CD4-positive, alpha-beta memory T cell (primary cell): ENCODE measurements at regions not wholly inside any gene's neighbourhood (a gene's known extent, or its start where the extent isn't known, plus 50 kb on each side); places are given as distances from the start of the nearest gene placed in this dataset.

Experiments
- CTCF ChIA-PET: fragments of 350-600 bp; sonication (Branson Sonifier 250); formaldehyde crosslinking; loops from one replicate; lab custom pipeline; 2021; ENCODE audit warnings: inconsistent platforms; ENCODE audit not compliant: partially characterized antibody; lab: Charles Lee
- POLR2A ChIA-PET: fragments of 350-600 bp; sonication (Branson Sonifier 250); formaldehyde crosslinking; loops from one replicate; lab custom pipeline; 2021; ENCODE audit not compliant: partially characterized antibody; lab: Charles Lee
- DNase-seq, 5 donors: peaks; one replicate each; pipeline versions ENCODE4 v3.0.0 to v3.0.0-alpha.2; 2020 to 2022; ENCODE audit warnings: mixed read lengths in 1 of 5
- H3K27ac ChIP-seq: one replicate; pipeline ENCODE4 v1.7.0; 2013; ENCODE audit warnings: low read depth, low read length
- H3K27me3 ChIP-seq: 2 replicates; pipeline ENCODE4 v1.7.0; 2013; ENCODE audit warnings: mild to moderate bottlenecking, low read length, moderate library complexity; ENCODE audit not compliant: insufficient read depth
- H3K36me3 ChIP-seq: 2 replicates; pipeline ENCODE4 v1.7.0; 2013; ENCODE audit warnings: mild to moderate bottlenecking, low read length, moderate library complexity; ENCODE audit not compliant: insufficient read depth
- H3K4me1 ChIP-seq: 2 replicates; pipeline ENCODE4 v1.7.0; 2013; ENCODE audit warnings: mild to moderate bottlenecking, low read length, moderate library complexity; ENCODE audit not compliant: insufficient read depth
- H3K4me3 ChIP-seq, 2 donors: one replicate each; pipeline ENCODE4 v1.7.0; 2013; ENCODE audit warnings: low read length in 2 of 2, mild to moderate bottlenecking in 1 of 2
- H3K9me3 ChIP-seq, 2 donors: one replicate each; pipeline ENCODE4 v1.7.0; 2013; ENCODE audit warnings: low read length in 2 of 2, control low read depth in 1 of 2; ENCODE audit not compliant: control insufficient read depth in 1 of 2
- H3K27ac Mint-ChIP-seq, 7 donors: one replicate each; pipeline ENCODE4 v1.8.0; 2020 to 2021; ENCODE audit warnings: mixed read lengths in 7 of 7, mild to moderate bottlenecking in 6 of 7, inconsistent platforms in 3 of 7, moderate library complexity in 3 of 7
- H3K27me3 Mint-ChIP-seq, 2 donors: one replicate each; pipeline ENCODE4 v1.8.0; 2020 to 2021; ENCODE audit warnings: mixed read lengths in 2 of 2
- H3K36me3 Mint-ChIP-seq, 2 donors: one replicate each; pipeline ENCODE4 v1.8.0; 2020 to 2021; ENCODE audit warnings: mixed read lengths in 2 of 2, inconsistent platforms in 1 of 2, mild to moderate bottlenecking in 1 of 2
- H3K4me1 Mint-ChIP-seq, 4 donors: one replicate each; pipeline ENCODE4 v1.8.0; 2020 to 2021; ENCODE audit warnings: mixed read lengths in 4 of 4, mild to moderate bottlenecking in 1 of 4
- H3K4me3 Mint-ChIP-seq, 8 donors: one replicate each; pipeline ENCODE4 v1.8.0; 2020 to 2021; ENCODE audit warnings: mixed read lengths in 8 of 8, mild to moderate bottlenecking in 7 of 8, moderate library complexity in 6 of 8, inconsistent platforms in 3 of 8
- H3K9me3 Mint-ChIP-seq, 8 donors: one replicate each; pipeline ENCODE4 v1.8.0; 2020 to 2021; ENCODE audit warnings: mixed read lengths in 8 of 8, mild to moderate bottlenecking in 5 of 8, inconsistent platforms in 3 of 8, moderate library complexity in 1 of 8
- intact Hi-C: fragments of 100-400 bp; cut with micrococcal nuclease; formaldehyde crosslinking; loops from one replicate; pipeline ENCODE4 v1.15.1; 2023

- no peak overlapping the region for H3K4me3 Mint-ChIP-seq
- ChIA-PET CTCF (interaction anchor here (3.2 kb wide), 1 partner anchor 9 kb away, joined by 17 read pairs; no protein-coding TSS in a partner anchor), POLR2A (no interaction called here)
- no peaks in the 10 kb centered on the region for H3K4me1 Mint-ChIP-seq
- no peak overlapping the region for H3K27ac Mint-ChIP-seq
- H3K4me1 ChIP-seq = no peaks in the 10 kb centered on the region
- no peak for DNase-seq
- H3K9me3 Mint-ChIP-seq = peaks cover 0 to 23% (median 10%) of the 10 kb centered on the region in 8 donors
- no peaks in the 10 kb centered on the region for H3K9me3 ChIP-seq
- H3K27me3 ChIP-seq = no peaks in the 10 kb centered on the region
- H3K36me3 ChIP-seq = no peaks in the 10 kb centered on the region
- no peak overlapping the region for H3K4me3 ChIP-seq
- intact Hi-C loops = no loop called here
- H3K27me3 Mint-ChIP-seq = no peaks in the 10 kb centered on the region
- no peaks in the 10 kb centered on the region for H3K36me3 Mint-ChIP-seq
- H3K27ac ChIP-seq = no peak overlapping the region
Measured at GRCh38 chr15:98321896-98322295, 326.4 kb upstream of the IGF1R start.

- peaks cover 0 to 23% (median 10%) of the 10 kb centered on the region in 8 donors for H3K9me3 Mint-ChIP-seq
- no peak for DNase-seq
- no peaks in the 10 kb centered on the region for H3K27me3 ChIP-seq
- H3K36me3 Mint-ChIP-seq = no peaks in the 10 kb centered on the region
- H3K36me3 ChIP-seq = no peaks in the 10 kb centered on the region
- no peaks in the 10 kb centered on the region for H3K9me3 ChIP-seq
- H3K4me3 Mint-ChIP-seq = no peak overlapping the region
- H3K27ac Mint-ChIP-seq = no peak overlapping the region
- H3K27me3 Mint-ChIP-seq = no peaks in the 10 kb centered on the region
- intact Hi-C loops = no loop called here
- H3K4me3 ChIP-seq = no peak overlapping the region
- ChIA-PET CTCF (interaction anchor here (3.2 kb wide), 1 partner anchor 10 kb away, joined by 17 read pairs; no protein-coding TSS in a partner anchor), POLR2A (no interaction called here)
- H3K4me1 ChIP-seq = no peaks in the 10 kb centered on the region
- no peaks in the 10 kb centered on the region for H3K4me1 Mint-ChIP-seq
- H3K27ac ChIP-seq = no peak overlapping the region
Measured at GRCh38 chr15:98322581-98322980, 325.8 kb upstream of the IGF1R start.

- DNase-seq = no peak
- Mint-ChIP-seq H3K27me3 (no peaks in the 10 kb centered on the region), H3K36me3 (no peaks in the 10 kb centered on the region), H3K27ac (no peak overlapping the region), H3K4me1 (no peaks in the 10 kb centered on the region), H3K9me3 (peaks cover 0 to 18% (median 8%) of the 10 kb centered on the region in 8 donors), H3K4me3 (no peak overlapping the region)
- Histone ChIP-seq H3K4me3 (no peak overlapping the region), H3K9me3 (no peaks in the 10 kb centered on the region), H3K36me3 (no peaks in the 10 kb centered on the region), H3K4me1 (no peaks in the 10 kb centered on the region), H3K27me3 (no peaks in the 10 kb centered on the region), H3K27ac (no peak overlapping the region)
- intact Hi-C loops = no loop called here
- ChIA-PET CTCF (interaction anchor here (3.2 kb wide), 1 partner anchor 12 kb away, joined by 17 read pairs; no protein-coding TSS in a partner anchor), POLR2A (no interaction called here)
Measured at GRCh38 chr15:98324341-98324970, 323.9 kb upstream of the IGF1R start.

GRCh38 chr15:98326804-98327203, 321.5 kb upstream of the IGF1R start:
- Mint-ChIP-seq H3K36me3 (no peaks in the 10 kb centered on the region), H3K27me3 (no peaks in the 10 kb centered on the region), H3K27ac (no peak overlapping the region), H3K4me1 (no peaks in the 10 kb centered on the region), H3K9me3 (peaks cover 0 to 15% (median 7%) of the 10 kb centered on the region in 8 donors), H3K4me3 (no peak overlapping the region)
- intact Hi-C loops = no loop called here
- H3K9me3 ChIP-seq = no peaks in the 10 kb centered on the region
- no peaks in the 10 kb centered on the region for H3K27me3 ChIP-seq
- H3K36me3 ChIP-seq = no peaks in the 10 kb centered on the region
- no peak for DNase-seq
- H3K4me1 ChIP-seq = no peaks in the 10 kb centered on the region
- H3K4me3 ChIP-seq = no peak overlapping the region
- POLR2A ChIA-PET = no interaction called here
- no peak overlapping the region for H3K27ac ChIP-seq
- CTCF ChIA-PET = interaction anchor here (1.1 to 2.0 kb wide), 3 partner anchors 15 to 101 kb away, joined by 3 to 6 read pairs (median 4); no protein-coding TSS in a partner anchor

GRCh38 chr15:98330258-98330657, 318.1 kb upstream of the IGF1R start:
- CTCF ChIA-PET = no interaction called here
- H3K27me3 Mint-ChIP-seq = peaks cover 0 to 2% of the 10 kb centered on the region in 2 donors

GRCh38 chr15:98330692-98331435, 317.5 kb upstream of the IGF1R start:
- peaks cover 0 to 13% (median 0%) of the 10 kb centered on the region in 8 donors for H3K9me3 Mint-ChIP-seq
- no peak overlapping the region for H3K4me3 ChIP-seq
- H3K36me3 Mint-ChIP-seq = no peaks in the 10 kb centered on the region
- H3K9me3 ChIP-seq = no peaks in the 10 kb centered on the region
- no peaks in the 10 kb centered on the region for H3K27me3 ChIP-seq
- no peak overlapping the region for H3K27ac Mint-ChIP-seq
- peaks cover 0 to 4% of the 10 kb centered on the region in 2 donors for H3K27me3 Mint-ChIP-seq
- intact Hi-C loops = no loop called here
- no peak overlapping the region for H3K27ac ChIP-seq
- DNase-seq = no peak
- no peaks in the 10 kb centered on the region for H3K4me1 Mint-ChIP-seq
- H3K4me3 Mint-ChIP-seq = no peak overlapping the region
- ChIA-PET POLR2A (no interaction called here), CTCF (no interaction called here)
- H3K36me3 ChIP-seq = no peaks in the 10 kb centered on the region
- H3K4me1 ChIP-seq = no peaks in the 10 kb centered on the region

More at GRCh38 chr15:98330258-98330657, 318.1 kb upstream of the IGF1R start:
- intact Hi-C loops = no loop called here
- Histone ChIP-seq H3K4me1 (no peaks in the 10 kb centered on the region), H3K27me3 (no peaks in the 10 kb centered on the region), H3K4me3 (no peak overlapping the region), H3K36me3 (no peaks in the 10 kb centered on the region), H3K9me3 (no peaks in the 10 kb centered on the region), H3K27ac (no peak overlapping the region)
- POLR2A ChIA-PET = no interaction called here
- Mint-ChIP-seq H3K36me3 (no peaks in the 10 kb centered on the region), H3K27ac (no peak overlapping the region), H3K4me3 (no peak overlapping the region), H3K4me1 (no peaks in the 10 kb centered on the region), H3K9me3 (peaks cover 0 to 17% (median 1%) of the 10 kb centered on the region in 8 donors)
- DNase-seq = no peak

GRCh38 chr15:98331676-98332075, 316.7 kb upstream of the IGF1R start:
- CTCF ChIA-PET = no interaction called here
- POLR2A ChIA-PET = no interaction called here
- no peaks in the 10 kb centered on the region for H3K9me3 ChIP-seq
- no peak overlapping the region for H3K27ac ChIP-seq
- intact Hi-C loops = no loop called here
- Mint-ChIP-seq H3K4me1 (no peaks in the 10 kb centered on the region), H3K27me3 (peaks cover 0 to 4% of the 10 kb centered on the region in 2 donors), H3K27ac (no peak overlapping the region), H3K4me3 (no peak overlapping the region), H3K9me3 (peaks cover 0 to 9% (median 0%) of the 10 kb centered on the region in 8 donors), H3K36me3 (no peaks in the 10 kb centered on the region)
- DNase-seq = no peak
- H3K27me3 ChIP-seq = no peaks in the 10 kb centered on the region
- H3K4me3 ChIP-seq = no peak overlapping the region
- no peaks in the 10 kb centered on the region for H3K4me1 ChIP-seq
- H3K36me3 ChIP-seq = no peaks in the 10 kb centered on the region
